ENCODE measurements at regions not wholly inside any gene's neighbourhood (a gene's known extent, or its start where the extent isn't known, plus 50 kb on each side); places are given as distances from the start of the nearest gene placed in this dataset.

DNA sequence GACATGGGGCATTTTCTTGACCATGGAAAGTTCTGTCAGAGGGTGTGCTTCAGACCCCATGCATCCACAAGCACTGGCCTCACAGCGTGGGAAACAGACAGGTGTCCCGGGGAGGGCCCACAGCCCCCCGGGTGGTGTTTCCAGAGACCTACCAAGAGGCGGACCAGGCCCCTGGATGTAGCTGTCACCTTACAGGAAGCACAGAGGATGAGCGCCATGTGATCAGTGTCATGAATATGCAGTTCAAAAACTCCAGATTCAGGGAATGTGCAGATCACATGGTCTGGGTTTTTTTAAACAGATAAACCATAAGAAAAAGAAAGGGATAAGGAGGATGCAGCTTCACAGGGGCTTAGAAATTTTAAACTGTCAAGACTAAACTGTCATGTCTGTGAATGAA, 61.0 kb upstream of the SPATA13 start:
- ATAC-seq (no peak), DNase-seq (ENCODE audit: low spot score in 2 of 2) (no peak)
- H3K36me3 Mint-ChIP-seq: no peaks in the 10 kb centered on the region

DNA sequence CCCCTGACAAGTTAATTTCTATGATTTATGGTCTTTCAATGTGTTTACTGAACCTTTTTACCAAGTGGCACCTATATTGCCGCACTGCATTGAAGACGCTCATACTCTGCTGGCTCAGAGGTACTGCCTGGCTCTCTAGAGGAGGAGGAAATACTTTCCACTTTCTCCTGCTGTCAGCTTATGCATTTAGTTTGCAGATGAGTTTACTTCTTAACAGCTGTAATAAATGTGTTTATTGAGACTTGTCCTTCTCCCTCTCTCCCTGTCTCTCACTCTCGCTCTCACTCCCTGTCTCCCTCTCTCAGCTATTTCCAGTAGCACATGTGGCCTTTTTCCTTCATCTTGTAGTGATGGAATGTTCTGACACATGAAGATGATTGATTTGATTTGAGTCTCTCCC, 60.3 kb upstream of the SPATA13 start:
- Mint-ChIP-seq H3K36me3 (no peaks in the 10 kb centered on the region), H3K9me3 (no peaks in the 10 kb centered on the region), H3K27ac (peak overlapping the region in 1 of 2 donors; percentile 16)
- ATAC-seq (no peak), DNase-seq (ENCODE audit: low spot score in 2 of 2) (no peak)

More for the DNA sequence above, 61.0 kb upstream of the SPATA13 start:
- no peaks in the 10 kb centered on the region for H3K9me3 Mint-ChIP-seq
- H3K27ac Mint-ChIP-seq: no peak overlapping the region

DNA sequence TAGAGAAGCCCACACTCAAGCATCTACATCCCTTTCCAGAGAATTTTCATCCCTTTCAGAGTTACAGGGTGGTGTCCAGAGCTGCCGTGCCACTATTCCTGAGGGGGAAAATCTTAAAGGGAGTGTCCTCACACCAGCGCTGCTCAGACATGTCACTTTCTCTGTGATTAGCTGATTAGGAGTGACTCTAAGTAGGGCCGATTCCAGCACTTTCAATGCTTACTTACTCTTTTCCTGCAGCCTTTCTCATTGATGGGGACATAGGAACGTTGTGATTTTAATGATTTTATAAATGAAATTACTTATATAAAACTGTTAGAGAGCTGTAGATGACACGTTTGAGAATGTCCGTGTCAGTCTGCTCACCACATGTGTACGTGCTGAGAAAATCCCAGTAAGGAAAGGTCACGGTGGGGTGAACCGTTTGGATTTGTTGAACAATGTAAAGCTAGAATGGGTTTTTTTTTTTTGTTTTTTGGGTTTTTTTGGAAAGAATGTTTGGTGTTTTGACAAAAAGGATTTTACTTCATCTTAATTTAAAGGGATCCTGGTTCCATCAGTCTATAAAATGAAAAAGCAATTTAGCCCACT, 56.6 kb upstream of the SPATA13 start:
- Mint-ChIP-seq H3K36me3 (no peaks in the 10 kb centered on the region), H3K9me3 (no peaks in the 10 kb centered on the region), H3K27ac (no peak overlapping the region)
- ATAC-seq: no peak
- no peak for DNase-seq (ENCODE audit: low spot score in 2 of 2)

DNA sequence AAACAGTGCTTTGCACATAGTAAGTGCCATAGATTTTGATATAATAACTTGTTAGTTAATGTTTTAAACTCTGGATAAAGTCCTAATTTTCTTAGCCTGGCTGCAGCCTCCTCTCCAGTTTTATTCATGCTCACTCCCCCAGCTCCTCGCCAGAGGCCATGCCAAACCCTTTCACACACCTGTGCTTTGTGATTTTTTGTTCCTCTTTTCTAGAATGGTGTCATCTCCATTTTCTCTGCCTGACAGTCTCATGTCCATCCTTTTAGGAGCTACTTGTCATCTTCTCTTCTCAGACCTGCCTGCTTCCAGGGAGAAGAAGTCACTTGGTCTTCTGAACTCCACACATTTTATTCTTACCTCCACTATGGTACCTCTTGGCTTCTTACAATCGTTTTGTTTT, 55.8 kb upstream of the SPATA13 start:
- no peak for DNase-seq (ENCODE audit: low spot score in 2 of 2)
- Mint-ChIP-seq H3K27ac (no peak overlapping the region), H3K9me3 (no peaks in the 10 kb centered on the region)

DNA sequence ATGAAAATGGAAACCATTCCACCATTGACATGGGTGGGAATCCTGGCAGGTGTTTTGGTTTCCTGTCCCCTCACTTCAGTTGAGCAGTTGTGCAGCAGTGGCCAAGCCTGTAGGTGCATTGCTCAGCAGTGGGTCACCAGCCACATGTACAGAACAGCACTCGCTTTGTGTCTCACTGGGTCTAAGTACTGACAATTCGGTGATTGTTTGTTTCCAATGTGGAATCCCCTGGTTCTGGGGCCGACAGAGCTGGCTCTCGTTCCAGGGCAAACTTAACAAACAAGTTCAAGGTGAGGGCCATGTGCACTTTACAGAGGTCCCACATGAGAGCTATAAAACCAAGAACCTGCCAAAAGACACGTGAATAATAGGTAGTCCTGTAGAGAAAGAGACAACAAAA, 54.1 kb upstream of the SPATA13 start:
- DNase-seq (ENCODE audit: low spot score in 2 of 2) (no peak), ATAC-seq (no peak)
- no peaks in the 10 kb centered on the region for H3K9me3 Mint-ChIP-seq
- H3K36me3 Mint-ChIP-seq: no peaks in the 10 kb centered on the region
- no peak overlapping the region for H3K27ac Mint-ChIP-seq

More for the DNA sequence above, 55.8 kb upstream of the SPATA13 start:
- no peak for ATAC-seq
- no peaks in the 10 kb centered on the region for H3K36me3 Mint-ChIP-seq

DNA sequence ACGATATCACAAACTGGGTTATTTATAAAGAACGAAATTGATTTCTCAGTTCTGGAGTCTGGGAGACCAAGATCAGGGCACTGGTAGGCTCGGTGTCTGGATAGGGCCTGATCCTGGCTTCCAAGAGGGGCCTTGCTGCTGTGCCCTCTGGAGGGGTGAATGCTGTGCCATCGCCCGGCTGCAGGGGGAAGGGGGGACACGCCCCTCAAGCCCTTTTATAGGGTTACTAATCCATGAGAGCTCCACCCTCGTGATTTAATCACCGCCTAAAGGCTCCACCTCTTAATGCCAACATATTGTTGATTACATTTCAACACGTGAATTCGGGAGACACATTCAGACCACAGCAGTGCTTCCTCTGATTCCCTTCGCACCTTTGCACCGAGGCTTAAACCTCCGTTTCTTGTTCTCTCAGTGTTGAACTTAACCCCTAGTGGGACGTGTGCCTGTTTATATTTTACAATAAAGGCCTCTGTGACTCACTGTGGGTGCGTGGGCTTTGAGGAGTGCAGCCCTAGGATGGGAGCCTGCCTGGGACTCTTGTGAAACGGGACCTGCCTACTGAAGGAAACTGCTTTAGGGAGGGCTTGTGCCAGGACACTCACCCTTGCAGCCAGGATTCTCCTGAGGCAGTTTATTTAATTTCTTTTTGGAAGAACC, 52.4 kb upstream of the SPATA13 start:
- no peak overlapping the region for H3K27ac Mint-ChIP-seq
- H3K9me3 Mint-ChIP-seq: no peaks in the 10 kb centered on the region
- ATAC-seq: no peak
- no peaks in the 10 kb centered on the region for H3K36me3 Mint-ChIP-seq
- no peak for DNase-seq (ENCODE audit: low spot score in 2 of 2)

DNA sequence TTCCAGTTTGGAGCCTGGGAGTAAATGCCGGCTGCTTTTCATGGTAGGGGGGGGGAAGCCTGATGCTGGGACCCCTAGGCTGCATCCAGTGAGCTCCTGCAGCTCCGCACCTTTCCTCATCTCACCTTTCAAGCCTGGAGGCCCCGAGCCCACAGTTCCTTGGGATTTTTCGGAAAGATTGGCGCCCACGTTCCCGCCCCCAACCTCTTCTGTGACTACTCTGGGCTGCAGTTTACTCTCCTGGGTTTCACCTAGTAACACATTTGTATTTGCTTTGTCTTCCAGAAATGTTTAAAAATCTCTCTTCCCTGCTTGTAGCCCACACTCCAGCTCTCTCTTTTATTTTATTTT, 51.9 kb upstream of the SPATA13 start:
- no peak for DNase-seq (ENCODE audit: low spot score in 2 of 2)
- Mint-ChIP-seq H3K36me3 (no peaks in the 10 kb centered on the region), H3K9me3 (no peaks in the 10 kb centered on the region), H3K27ac (no peak overlapping the region)
- ATAC-seq: no peak

DNA sequence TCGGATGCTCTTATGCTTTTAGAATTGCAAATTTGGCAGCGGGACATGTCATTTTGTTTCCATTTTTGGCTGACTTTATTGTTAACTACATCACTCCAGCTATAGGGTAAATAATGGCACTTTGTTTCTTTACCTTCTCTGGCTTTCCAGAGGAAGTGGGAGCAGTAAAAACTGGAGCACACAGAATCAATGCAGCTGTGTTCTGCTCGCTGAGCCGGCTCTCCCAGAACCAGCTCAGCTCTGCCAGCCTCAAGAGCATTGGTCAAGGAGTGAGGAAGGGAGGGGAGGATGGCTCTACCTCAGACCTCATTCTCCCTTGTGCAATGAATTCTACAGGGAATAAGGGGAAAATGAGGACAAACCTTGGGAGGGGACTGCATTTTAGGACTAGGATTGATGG, 50.5 kb upstream of the SPATA13 start:
- no peaks in the 10 kb centered on the region for H3K9me3 Mint-ChIP-seq
- DNase-seq (ENCODE audit: low spot score in 2 of 2): no peak
- H3K36me3 Mint-ChIP-seq: no peaks in the 10 kb centered on the region
- H3K27ac Mint-ChIP-seq: no peak overlapping the region
- no peak for ATAC-seq

Data from activated naive CD4-positive, alpha-beta T cell treated with anti-CD3 and anti-CD28 coated beads, Interleukin-2, amount 50 U/mL, for 72 hours (primary cell).